Adrenal gland (tissue), 9 donors: ENCODE measurements at regions not wholly inside any gene's neighbourhood (a gene's known extent, or its start where the extent isn't known, plus 50 kb on each side); places are given as distances from the start of the nearest gene placed in this dataset.

Experiments used
- DNase-seq, 7 donors: peaks; one replicate each; pipeline ENCODE4 v3.0.0-alpha.2; 2019 to 2020
- H3K27ac ChIP-seq, 5 donors: fragments of 200-600 bp; sonication (generic) in 4 of 5; 1 replicate in 3 of 5; 2 replicates in 2 of 5; pipeline versions ENCODE4 v1.5.1 to v1.8.0; 2016 to 2020; ENCODE audit warnings: mild to moderate bottlenecking in 1 of 5
- H3K27me3 ChIP-seq: fragments of 200-600 bp; 2 replicates; pipeline ENCODE4 v1.8.0; 2021
- H3K36me3 ChIP-seq, 2 donors: fragments of 200-600 bp; replicated peaks in 1 of 2; 1 replicate in 1 of 2; 2 replicates in 1 of 2; pipeline versions ENCODE4 v1.5.1 to v1.8.0; 2018 to 2022
- H3K4me1 ChIP-seq, 2 donors: fragments of 200-600 bp; replicated peaks in 1 of 2; 1 replicate in 1 of 2; 2 replicates in 1 of 2; pipeline versions ENCODE4 v1.5.1 to v1.8.0; 2018 to 2021
- H3K4me3 ChIP-seq, 4 donors: fragments of 200-600 bp; sonication (generic) in 3 of 4; one replicate each; pipeline ENCODE4 v1.5.1; 2016 to 2018
- H3K9me3 ChIP-seq, 3 donors: fragments of 200-600 bp; sonication (generic) in 1 of 3; replicated peaks in 1 of 3; 1 replicate in 2 of 3; 2 replicates in 1 of 3; pipeline versions ENCODE4 v1.5.1 to v1.8.0; 2016 to 2021
- POLR2A ChIP-seq, 2 donors: fragments of 450-650 bp; IDR thresholded peaks; one replicate each; pipeline ENCODE4 v1.6.1; 2017; ENCODE audit warnings: antibody characterized with exemption in 2 of 2, mild to moderate bottlenecking in 2 of 2, moderate library complexity in 1 of 2
- WGBS, 4 donors: extraction: QIAGEN DNeasy Blood & Tissue Kit in 2 of 4; methylation state at CpG; one replicate each; pipeline versions ENCODE4 v1.1.5 to v1.1.7; 2013 to 2017; 5-methylcytosine and 5-hydroxymethylcytosine counted together
- intact Hi-C, 2 donors: fragments of 100-400 bp; cut with DNase I; formaldehyde crosslinking; loops; one replicate each; pipeline versions ENCODE4 v1.14.1 to v1.15.0; 2022 to 2023
- TF ChIP-seq, protein P1 (sequence below), 6 experiments: fragments of 450-650 bp in 4 of 6; fragments of 200-600 bp in 2 of 6; sonication (generic) in 1 of 6; IDR thresholded peaks; 1 replicate in 5 of 6; 2 replicates in 1 of 6; pipeline versions ENCODE4 v1.5.1 to v1.8.0; 2016 to 2021; ENCODE audit warnings: antibody characterized with exemption in 6 of 6, mild to moderate bottlenecking in 2 of 6, moderate library complexity in 1 of 6
- donor health status: healthy with polysubstance abuse.
- donor health status: Bipolar disorder and iron deficiency.
- donor health status: DM: yes; HTN: yes; CAD: no.
- donor health status: DM: no; HTN: no; CAD: no.
- donor health status: DM: no; HTN: no; CAD: no.

DNA sequence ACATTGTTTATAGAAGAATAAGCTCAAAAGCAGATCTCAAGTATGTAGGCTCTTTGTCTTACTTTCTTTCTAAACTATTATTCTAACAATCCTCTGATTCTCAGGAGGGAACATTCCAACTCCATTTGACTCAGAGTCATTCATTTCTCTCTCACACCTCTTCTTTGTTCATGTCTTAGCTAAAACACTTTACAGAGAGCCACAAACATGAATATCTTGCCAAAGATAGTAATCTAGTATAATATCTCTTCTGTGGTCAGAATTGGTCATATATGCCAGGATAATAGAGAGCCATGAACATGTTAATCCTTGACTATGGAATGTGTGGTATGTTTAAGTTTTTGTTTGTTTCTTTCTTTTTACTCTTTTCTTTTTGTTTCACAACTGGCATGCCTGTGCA, 456.0 kb upstream of the PTCHD4 start:
- intact Hi-C loops = no loop called here
- no peaks in the 10 kb centered on the region for H3K9me3 ChIP-seq
- no peaks in the 10 kb centered on the region for H3K4me1 ChIP-seq
- TF ChIP-seq POLR2A (IDR thresholded peaks at IDR 0.05) = no peak
- TF ChIP-seq, protein P1, sequence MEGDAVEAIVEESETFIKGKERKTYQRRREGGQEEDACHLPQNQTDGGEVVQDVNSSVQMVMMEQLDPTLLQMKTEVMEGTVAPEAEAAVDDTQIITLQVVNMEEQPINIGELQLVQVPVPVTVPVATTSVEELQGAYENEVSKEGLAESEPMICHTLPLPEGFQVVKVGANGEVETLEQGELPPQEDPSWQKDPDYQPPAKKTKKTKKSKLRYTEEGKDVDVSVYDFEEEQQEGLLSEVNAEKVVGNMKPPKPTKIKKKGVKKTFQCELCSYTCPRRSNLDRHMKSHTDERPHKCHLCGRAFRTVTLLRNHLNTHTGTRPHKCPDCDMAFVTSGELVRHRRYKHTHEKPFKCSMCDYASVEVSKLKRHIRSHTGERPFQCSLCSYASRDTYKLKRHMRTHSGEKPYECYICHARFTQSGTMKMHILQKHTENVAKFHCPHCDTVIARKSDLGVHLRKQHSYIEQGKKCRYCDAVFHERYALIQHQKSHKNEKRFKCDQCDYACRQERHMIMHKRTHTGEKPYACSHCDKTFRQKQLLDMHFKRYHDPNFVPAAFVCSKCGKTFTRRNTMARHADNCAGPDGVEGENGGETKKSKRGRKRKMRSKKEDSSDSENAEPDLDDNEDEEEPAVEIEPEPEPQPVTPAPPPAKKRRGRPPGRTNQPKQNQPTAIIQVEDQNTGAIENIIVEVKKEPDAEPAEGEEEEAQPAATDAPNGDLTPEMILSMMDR (IDR thresholded peaks at IDR 0.05) = no peak
- DNase-seq = no peak
- no peaks in the 10 kb centered on the region for H3K36me3 ChIP-seq
- H3K4me3 ChIP-seq = no peak overlapping the region
- H3K27ac ChIP-seq = no peak overlapping the region
- H3K27me3 ChIP-seq = no peaks in the 10 kb centered on the region

DNA sequence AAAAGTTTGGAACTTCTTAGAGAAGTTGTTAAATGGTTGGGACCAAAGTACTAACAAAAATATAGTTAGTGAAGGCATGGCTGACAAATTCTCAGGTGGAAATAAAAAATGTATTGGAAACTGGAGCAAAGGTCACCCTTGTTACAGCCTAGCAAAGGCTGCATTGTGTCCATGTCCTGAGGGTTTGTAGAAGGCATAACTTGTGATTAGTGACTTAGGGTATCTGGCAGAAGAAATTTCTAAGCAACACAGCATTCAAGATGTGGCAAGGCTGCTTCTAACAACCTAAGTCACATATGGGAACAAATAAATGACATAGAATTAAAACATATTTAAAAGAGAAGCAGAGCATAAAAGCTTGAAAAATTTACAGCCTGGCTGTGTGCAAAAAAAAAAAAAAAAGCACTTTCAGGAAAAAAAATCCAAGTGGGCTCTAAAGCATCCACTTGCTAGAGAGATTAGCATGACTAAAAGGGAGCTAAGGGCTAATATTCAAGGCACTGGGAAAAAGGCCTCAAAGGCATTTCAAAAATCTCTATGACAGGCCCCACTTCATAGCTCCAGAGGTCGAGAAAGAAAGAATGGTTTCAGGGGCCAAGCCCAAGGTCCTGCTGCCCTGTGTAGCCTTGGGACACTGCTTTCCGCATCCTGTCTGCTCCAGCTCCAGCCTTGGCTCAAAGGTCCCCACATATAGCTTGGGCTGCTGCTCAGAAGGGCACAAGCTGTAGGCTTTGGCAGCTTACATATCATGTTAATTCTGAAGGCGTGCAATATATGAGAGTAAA, 453.2 kb upstream of the PTCHD4 start:
- intact Hi-C loops = no loop called here
- WGBS, 4 donors = 67 to 82% (median 73%) methylated on average over 3 of the region's 3 CpGs

DNA sequence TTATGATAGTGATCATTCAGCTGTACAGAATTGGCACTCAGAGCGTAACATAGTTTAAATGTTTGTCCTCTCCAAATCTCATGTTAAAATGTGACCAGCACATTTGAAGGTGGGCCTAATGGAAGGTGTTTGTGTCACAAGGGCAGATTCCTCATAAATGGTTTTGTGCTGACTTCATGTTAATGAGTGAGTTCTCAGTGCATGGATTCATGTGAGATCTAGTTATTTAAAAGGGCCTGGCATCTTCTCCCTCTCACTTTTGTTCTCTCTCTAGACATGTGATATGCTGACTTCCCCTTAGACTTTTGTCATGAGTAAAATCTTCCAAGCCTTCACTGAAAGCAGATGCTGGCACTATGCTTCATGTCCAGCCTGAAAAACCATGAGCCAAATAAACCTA, 452.4 kb upstream of the PTCHD4 start:
- Histone ChIP-seq H3K36me3 (no peaks in the 10 kb centered on the region), H3K27ac (no peak overlapping the region), H3K27me3 (no peaks in the 10 kb centered on the region), H3K4me1 (no peaks in the 10 kb centered on the region), H3K9me3 (no peaks in the 10 kb centered on the region), H3K4me3 (no peak overlapping the region)
- TF ChIP-seq POLR2A (IDR thresholded peaks at IDR 0.05) = no peak
- TF ChIP-seq, protein P1 (IDR thresholded peaks at IDR 0.05) = no peak
- WGBS, 4 donors = 89 to 93% (median 92%) methylated on average over 1 of the region's 1 CpG
- no peak for DNase-seq
- intact Hi-C loops = no loop called here

More for the DNA sequence above, 453.2 kb upstream of the PTCHD4 start:
- no peak for DNase-seq
- no peak overlapping the region for H3K4me3 ChIP-seq
- no peaks in the 10 kb centered on the region for H3K36me3 ChIP-seq
- H3K27ac ChIP-seq = no peak overlapping the region
- no peaks in the 10 kb centered on the region for H3K27me3 ChIP-seq
- H3K4me1 ChIP-seq = no peaks in the 10 kb centered on the region
- no peaks in the 10 kb centered on the region for H3K9me3 ChIP-seq
- TF ChIP-seq POLR2A (IDR thresholded peaks at IDR 0.05) = no peak
- TF ChIP-seq, protein P1 (IDR thresholded peaks at IDR 0.05) = no peak

DNA sequence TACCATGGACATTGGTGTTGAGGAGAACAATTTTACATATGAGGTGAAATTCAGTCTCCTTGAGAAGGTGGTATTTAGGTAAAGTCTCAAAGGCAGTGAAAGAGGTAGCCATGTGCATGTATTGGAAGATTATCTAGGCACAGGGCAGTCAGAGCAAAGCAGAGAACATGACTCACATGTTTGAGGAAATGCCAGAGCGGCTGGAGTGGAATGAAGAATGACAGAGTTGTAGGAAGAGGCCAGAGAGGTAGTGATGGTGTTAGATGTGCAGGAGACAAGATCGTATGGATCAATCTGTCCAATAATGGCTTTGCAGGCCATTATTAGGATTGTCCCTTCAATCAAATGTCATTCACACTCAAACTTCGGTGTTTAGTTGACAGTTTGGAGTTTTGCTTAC, 449.4 kb upstream of the PTCHD4 start:
- intact Hi-C loops = no loop called here
- 58 to 71% (median 64%) methylated on average over 3 of the region's 3 CpGs for WGBS, 4 donors
- no peak overlapping the region for H3K4me3 ChIP-seq
- H3K27me3 ChIP-seq = no peaks in the 10 kb centered on the region
- no peak overlapping the region for H3K27ac ChIP-seq
- no peak for DNase-seq
- no peaks in the 10 kb centered on the region for H3K9me3 ChIP-seq
- no peaks in the 10 kb centered on the region for H3K4me1 ChIP-seq
- TF ChIP-seq POLR2A (IDR thresholded peaks at IDR 0.05) = no peak
- TF ChIP-seq, protein P1 (IDR thresholded peaks at IDR 0.05) = no peak
- no peaks in the 10 kb centered on the region for H3K36me3 ChIP-seq
